Caki2 (cell line): ENCODE measurements at regions not wholly inside any gene's neighbourhood (a gene's known extent, or its start where the extent isn't known, plus 50 kb on each side); places are given as distances from the start of the nearest gene placed in this dataset.

ENCODE experiments used
- DNase-seq: peaks from one replicate; pipeline ENCODE4 v3.0.0-alpha.2; 2015; ENCODE audit warnings: low read depth
- in situ Hi-C: cut with HindIII; loops from 2 replicates; pipeline ENCODE4 v1.10.0; 2016; ENCODE audit warnings: low sequenced_read_pairs, low pct_unique_long_range_greater_than_20kb, mixed read lengths

DNA sequence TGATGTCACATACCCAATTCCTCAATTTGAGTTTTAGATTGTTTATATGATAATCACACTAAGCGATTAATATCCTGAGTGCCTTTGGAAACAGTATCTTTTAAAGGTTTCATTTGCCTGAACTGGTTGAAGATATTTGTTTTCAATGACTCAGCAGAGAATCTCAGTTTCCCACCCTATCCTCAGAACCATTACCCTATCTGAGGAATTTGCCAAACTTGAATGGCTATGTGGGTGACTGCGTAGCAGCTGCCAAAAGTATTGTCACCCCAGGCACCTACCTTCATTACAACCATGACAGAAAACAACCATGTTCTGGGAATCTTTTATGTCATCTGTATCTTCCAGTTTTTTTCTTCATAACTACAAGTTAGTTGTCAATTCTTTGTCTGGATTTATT lies 440.1 kb upstream of the NBEA start:
- in situ Hi-C loops = no loop called here
- no peak for DNase-seq

DNA sequence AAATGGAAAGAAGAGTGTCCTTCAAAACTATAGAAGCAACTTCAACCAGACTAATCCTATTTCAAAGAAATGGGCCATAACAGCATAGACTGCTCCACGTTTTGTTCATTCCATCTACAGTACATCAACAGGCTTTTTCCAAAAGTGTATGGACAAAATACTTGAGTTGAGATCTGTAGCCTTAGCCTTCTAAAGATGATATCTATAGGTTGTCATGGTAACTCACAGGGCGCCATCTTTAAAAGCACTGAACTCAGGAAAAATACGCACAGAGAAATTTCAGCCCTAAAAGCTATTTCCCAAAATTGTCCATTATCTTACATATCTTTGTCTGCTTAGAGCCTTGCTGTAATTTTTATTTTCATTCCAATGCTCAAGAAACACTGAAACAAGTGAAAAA lies 439.4 kb upstream of the NBEA start:
- in situ Hi-C loops = no loop called here
- no peak for DNase-seq

DNA sequence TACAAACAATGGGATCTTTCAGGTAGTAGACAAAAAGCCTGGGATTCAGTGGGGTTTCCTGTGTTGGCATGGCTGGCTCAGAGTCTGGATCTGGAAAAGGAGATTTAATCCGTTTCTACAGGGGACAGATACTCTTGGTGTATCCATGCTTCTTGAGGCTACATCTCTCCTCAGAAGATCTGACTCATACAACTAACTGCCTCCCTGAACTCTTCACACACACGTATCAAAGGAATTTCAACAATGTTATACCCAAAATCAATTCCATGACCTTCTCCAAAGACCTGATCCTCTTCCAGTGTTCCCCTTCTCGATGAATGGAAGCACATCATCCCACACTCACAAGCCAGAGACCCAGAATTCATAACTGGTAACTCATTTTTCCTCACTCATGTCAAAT lies 435.3 kb upstream of the NBEA start:
- in situ Hi-C loops = no loop called here
- DNase-seq = no peak

DNA sequence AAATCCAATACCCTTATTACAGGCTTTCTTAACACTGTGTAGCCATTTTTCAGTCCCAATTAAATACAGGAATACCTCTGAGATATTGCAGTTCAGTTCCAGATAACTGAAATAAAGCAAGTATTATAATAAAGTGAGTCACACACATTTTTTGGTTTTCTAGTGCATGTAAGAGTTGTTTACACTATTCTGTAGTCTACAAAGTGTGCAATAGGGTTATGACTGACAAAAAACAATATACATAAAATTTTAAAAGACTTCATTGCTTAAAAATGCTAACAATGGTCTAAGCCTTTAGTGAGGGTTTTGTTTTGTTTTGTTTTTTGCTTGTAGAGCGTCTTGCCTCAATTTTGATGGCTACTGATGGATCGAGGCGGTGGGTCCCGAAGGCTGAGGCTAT lies 434.4 kb upstream of the NBEA start:
- in situ Hi-C loops = no loop called here
- DNase-seq = no peak

DNA sequence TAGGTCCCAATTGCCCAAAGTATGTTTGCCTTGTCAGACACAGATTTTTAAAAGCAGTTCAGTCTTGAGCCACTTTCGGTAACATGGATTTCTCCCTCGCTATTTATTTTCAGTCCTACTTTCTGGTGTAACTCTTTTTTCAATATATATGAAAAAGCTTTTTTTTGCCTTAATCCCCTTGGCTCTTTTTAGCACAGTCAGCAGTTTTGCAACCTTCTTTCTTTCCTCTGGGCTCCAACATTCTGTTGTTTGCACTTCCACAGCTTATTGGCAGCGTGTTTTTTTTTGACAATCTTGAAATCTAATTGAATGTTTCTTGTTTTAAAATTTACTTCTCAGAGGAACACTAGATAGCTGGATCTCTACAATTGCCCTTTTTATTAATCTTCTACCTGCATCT lies 429.3 kb upstream of the NBEA start:
- no peak for DNase-seq
- in situ Hi-C loops = no loop called here

DNA sequence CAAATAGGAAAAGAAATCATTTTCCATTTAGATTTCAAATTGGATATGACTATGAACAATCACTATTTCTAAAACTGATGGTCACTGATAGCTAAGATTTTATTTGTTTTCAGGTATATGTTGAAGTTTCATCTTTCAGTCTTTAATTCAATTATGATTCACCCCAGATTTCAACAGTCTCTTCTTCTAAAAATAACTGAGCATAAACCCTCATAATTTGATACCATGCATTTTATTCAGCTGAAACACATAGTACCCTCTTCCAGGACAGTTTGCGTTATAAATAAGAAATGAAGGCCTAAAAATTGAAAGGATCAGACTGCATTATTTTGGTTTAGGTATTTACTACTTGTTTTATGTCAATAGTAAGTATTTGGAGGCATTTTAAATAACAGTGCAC lies 428.5 kb upstream of the NBEA start:
- in situ Hi-C loops = no loop called here
- DNase-seq = no peak

DNA sequence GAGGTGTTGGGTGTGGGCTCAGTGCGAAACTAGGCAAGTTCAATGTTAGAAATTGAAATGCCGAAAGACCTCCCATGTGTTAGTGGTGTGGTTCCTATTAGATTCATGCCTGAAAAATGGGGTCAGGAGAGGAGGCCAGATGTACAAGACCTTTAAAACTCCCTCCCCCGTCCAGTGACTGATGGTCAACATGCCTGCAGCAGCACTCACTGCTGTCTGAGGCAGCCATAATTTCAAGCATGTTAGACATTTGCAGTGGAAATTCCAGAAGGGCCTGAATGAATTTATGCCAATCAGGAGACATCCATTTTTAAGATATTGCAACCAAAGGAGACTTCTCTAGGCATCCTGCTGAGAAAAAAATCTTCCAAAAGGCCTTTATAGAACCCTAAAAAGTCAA lies 426.9 kb upstream of the NBEA start:
- in situ Hi-C loops = no loop called here
- no peak for DNase-seq

DNA sequence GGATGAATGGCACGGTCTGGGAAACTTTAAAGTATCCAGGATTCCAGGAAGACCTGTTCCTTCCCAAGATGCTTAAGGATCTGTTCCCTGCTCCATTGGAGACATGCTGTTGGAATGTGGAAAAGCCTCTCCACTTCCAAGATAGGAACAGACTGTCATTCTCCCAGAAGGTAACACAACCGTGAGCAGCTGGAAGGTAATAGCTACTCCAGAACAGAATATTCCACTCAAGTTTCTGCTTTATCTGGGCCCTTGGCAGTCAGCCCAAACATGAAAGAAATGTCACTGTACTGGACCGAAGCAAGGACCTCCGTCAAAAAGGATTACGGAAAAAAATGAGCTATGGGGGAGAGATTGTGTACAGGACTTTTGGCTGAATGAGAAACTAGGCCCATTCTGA lies 420.9 kb upstream of the NBEA start:
- in situ Hi-C loops = no loop called here
- no peak for DNase-seq

DNA sequence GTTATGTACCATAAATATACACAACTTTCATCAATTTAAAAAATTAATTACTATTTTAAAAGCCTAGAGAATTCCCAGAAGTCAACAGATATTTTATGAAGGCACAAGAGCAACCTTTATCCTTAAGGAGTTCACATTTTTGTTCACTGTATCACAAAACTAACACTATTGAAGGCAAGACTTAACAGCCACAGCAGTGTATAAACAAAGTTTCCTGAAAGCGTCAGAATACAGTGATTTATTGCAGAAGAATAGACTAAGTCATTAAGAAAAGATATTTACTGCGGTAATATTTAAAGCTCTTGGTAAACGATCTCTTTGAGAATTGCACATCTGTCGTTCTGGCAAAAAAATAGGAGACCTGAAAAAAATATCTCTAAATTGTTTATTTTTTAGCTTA lies 419.3 kb upstream of the NBEA start:
- in situ Hi-C loops = no loop called here
- DNase-seq = no peak

DNA sequence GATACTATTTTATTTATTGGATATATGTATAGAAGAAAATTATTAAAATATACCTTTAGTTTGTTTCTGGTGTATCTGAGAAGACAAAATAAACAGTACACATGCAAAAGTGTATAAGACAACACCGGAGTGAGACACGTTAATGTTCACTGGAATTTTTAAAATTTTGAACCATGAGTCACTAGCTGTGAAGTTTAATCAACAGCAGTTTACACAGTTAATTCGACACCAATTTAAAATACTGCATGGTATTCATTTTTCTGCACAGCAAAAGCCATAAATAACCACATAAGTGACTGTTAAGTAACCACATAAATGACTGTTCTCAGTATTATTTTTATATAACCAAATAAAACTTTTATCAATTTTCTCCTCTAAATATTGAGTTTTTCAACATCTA lies 418.7 kb upstream of the NBEA start:
- no peak for DNase-seq

DNA sequence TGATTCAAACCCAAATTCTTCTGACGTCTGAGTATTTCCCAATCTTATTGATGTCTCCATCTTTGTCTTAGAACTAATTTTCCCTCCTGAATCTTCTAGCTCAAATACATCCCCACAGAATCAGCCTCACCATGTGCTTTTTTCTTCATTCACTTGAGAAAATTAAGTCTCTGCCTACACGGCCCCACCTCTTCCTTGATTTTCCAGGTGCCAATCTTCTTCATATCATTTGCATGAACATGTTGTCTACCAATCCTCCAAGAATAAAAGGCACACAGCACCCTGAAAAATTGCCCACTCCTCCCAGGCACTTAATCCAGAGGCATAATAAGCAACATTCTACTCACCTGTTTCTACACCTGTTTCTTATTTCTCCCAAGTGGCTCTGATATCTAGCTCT lies 408.1 kb upstream of the NBEA start:
- no peak for DNase-seq
- in situ Hi-C loops = no loop called here

More for the DNA sequence above, 418.7 kb upstream of the NBEA start:
- in situ Hi-C loops = no loop called here

DNA sequence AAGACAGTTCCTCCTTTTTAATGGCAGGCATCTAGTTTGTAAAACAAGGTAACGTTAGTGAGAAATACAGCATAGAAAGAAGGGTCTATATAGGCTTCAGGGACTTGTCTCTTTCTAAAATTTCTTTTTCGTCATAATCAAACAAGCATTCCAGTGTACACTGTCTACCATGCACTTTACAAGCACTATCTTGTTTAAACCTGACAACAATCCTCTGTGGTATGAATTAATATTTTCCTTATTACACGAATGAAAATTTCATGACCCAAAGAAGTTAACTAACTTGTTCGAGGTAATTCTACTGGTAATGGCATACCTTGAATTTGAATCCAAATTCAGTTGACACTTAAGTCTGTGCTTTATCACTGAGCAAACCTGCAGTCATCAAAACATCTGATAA lies 399.7 kb upstream of the NBEA start:
- in situ Hi-C loops = no loop called here

DNA sequence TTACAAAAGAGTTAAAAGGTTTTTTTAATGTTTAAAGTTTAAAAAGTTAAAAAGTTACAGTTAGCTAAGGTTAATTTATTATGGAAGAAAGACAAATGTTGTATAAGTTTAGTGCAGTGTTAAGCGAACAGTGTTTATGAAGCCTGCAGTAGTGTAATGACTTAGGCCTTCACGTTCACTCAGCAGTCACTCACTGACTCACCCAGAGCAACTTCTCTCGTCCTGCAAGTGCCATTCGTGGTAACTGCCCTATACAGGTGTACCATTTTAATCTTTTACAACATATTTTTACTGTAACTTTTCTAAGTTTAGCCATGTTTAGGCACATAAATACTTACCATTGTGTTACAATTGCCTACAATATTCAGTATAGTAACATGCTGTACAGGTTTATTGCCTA lies 398.2 kb upstream of the NBEA start:
- DNase-seq = no peak

More for the DNA sequence above, 399.7 kb upstream of the NBEA start:
- DNase-seq = no peak

DNA sequence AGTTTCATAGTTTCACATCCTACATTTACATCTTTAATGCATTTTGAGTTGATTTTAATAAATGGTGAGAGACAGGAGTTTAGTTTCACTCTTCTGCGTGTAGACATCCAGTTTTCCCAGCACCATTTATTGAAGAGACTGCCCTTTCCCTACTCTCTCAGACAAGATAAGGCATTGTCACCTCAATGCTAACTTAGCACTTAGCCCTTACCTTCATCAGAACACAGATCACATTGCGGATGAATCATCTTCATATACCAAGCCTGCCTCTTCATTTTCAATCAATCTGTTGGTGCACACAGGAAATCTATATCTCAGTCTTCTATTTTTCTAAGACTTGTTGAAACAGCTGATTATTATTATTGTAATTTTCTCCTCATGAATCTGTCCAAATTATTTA lies 396.6 kb upstream of the NBEA start:
- in situ Hi-C loops = no loop called here
- no peak for DNase-seq

More for the DNA sequence above, 398.2 kb upstream of the NBEA start:
- in situ Hi-C loops = no loop called here

DNA sequence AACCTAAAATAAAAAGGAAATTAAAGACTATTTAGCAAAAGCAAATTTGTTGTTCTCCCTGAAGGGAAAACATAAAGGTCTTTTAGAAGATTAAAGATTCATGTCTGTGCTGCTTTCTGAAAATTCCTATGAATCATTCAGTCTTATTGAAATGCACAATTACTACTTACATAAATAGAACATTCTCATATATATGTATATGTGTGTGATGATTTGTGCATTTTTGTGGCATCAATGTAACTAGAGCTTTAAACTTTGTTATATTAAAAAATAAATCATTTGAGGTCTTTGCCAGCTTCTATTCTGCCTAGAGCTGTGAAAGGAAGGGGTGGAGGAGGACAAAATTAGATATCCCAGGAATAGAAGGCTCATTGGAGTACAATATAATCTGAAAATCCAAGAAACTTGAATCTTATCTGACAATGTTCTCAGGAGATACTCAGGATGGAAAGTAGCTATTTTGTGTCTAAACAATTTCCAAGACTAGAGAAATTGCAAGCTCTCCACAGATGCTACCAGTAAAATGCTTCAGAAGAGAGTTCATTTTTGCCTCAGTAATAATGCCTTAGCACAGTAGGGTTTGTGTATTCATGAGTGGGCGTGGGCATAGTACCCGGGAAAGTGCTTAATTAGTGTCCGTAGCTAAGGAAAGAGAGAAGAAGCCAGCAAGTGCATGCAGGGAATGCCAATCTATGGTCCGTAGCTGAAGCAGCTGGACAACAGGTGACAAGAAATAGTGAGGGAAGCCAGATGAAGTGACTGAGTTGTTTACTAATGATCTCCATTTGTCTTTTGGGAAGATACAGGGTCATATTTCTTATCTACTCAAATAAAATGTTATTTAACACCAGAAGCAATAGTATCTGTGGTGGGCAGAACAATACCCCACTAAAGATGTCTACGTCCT lies 395.5 kb upstream of the NBEA start:
- DNase-seq = no peak
- in situ Hi-C loops = no loop called here

DNA sequence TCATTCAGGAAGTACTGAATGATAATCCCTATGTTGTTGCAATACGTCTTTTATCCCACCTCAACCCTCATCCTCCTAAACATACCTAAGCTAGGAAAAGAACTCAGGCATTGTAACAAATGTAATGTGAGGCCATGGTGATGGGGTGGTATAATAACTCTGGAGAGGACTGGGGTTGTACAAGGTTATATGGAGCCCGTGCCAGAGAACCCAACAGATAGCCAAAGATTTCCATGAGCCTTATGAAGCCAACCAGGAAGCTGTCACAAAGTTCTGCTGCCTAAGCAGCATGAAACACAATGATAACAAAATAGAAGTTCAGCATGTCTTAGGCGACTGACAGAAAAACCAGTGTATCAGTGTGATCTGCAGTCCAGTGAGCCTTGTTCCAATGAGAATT lies 394.1 kb upstream of the NBEA start:
- DNase-seq = no peak
- in situ Hi-C loops = no loop called here

DNA sequence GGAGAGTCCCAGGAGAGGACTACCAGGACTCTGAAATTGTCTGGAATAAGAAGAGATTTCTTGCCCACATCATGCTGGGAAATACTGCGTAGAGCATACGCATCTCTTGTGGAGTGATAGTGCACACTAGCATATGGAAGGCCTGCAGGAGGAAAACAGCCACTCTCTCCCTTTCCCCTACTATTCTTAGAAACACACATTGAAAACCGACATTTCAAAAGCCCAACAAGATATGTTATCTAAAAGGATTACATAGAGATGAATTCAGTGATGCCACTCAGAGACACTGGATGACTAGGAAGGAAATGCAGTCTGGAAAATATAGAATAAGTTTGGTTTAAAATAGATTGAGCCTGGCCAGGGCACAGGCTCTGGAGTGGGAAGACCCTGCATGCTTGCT lies 388.7 kb upstream of the NBEA start:
- in situ Hi-C loops = no loop called here
- DNase-seq = no peak

DNA sequence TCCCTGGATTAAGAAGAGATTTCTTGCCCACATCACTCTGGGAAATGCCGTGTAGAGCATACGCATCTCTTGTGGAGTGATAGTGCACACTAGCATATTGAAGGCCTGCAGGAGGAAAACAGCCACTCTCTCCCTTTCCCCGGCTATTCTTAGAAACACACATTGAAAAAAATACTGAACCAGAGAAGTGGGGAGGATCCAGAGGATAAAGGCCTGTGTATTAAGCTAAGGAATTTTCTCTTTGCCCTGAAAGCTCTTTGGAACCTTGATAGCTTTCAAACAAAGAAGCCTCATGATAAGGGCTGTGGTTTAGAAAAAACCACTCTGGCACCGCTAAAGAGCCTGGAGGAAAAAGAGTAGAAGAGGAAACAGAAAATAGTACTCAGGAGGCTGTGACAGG lies 386.1 kb upstream of the NBEA start:
- in situ Hi-C loops = no loop called here
- no peak for DNase-seq

DNA sequence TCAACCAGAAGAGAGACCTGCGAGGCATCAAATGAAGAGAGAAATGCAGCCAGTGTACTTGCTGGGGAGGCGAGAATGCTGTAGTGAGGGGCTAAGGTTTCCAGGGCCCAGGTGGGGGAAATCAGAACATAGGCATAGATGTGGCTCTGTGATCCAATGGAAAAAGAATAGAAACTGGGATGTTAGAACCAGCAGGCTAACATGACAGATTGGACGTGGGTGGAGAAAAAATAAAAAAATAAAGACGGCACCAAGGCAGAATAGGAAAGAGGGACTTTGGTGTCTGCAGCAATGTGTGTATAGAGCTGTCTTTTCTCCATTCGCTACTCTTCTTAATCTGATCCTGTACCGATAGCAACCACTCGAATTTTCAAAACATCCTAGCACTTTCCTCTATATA lies 381.0 kb upstream of the NBEA start:
- DNase-seq = no peak
- in situ Hi-C loops = no loop called here

DNA sequence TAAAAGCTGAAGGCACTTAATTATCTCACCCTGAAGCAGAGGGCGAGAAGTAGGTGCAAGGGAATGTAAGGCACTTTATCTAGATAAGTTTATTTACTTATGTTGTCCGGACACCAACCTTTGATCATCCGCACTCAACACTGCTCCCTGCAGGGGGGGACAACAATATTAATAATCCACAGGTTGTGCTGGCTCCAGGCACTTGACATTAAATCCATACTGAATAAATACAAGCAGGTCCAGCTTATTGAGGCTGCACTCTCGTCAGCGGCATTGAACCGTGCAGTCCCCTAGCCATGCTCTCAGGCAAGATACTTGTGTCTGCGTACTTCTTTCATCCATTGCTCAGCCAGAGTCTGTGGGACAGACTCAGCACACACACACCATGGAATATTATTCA lies 374.5 kb upstream of the NBEA start:
- in situ Hi-C loops = no loop called here

More for the DNA sequence above, 374.5 kb upstream of the NBEA start:
- DNase-seq = no peak
